Activated naive CD8-positive, alpha-beta T cell treated with anti-CD3 and anti-CD28 coated beads, Interleukin-2, amount 50 U/mL, for 16 hours (primary cell): ENCODE measurements at regions not wholly inside any gene's neighbourhood (a gene's known extent, or its start where the extent isn't known, plus 50 kb on each side); places are given as distances from the start of the nearest gene placed in this dataset.

Experiments
- DNase-seq: peaks from one replicate; pipeline ENCODE4 v3.0.0-alpha.2; 2020; ENCODE audit warnings: low read depth, low spot score

DNA sequence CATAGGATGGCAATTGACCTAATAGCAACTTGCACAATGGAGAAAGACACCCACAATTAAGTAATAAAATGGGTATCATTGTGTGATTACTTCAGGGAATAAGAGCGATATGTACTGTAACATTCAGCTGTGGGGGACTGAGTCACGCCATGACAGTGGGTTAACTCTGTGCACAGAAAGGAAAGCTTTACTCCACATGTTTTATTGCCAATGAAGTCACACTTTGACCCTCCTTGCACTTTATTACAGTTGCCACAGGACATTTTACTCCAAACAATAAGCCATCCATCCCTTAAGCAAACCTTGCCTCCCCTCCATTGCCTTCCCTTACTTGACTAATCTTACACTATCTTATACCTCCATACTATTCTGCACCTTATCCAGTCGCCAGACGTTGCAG is 403.1 kb downstream of the VRK1 start:
- DNase-seq, result no peak

DNA sequence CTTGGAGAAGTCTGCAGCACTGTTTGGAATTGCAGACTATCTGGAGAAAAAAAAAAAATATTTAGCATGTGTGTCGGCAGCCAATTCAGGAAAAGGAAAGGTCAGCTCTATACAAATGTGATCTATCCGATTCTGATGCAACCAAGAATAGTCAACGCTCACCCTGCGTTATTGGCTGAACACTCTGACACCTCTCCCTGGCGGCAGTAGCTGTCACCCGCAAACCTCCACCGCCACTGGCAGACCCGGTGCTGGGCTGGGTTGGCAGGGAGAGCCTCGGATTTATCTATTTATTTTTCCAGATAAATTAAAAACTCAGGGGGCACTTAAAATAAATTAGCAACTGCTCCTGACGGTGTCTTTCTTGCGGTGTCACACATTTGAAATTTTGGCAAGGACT is 409.7 kb downstream of the VRK1 start:
- DNase-seq, result no peak

DNA sequence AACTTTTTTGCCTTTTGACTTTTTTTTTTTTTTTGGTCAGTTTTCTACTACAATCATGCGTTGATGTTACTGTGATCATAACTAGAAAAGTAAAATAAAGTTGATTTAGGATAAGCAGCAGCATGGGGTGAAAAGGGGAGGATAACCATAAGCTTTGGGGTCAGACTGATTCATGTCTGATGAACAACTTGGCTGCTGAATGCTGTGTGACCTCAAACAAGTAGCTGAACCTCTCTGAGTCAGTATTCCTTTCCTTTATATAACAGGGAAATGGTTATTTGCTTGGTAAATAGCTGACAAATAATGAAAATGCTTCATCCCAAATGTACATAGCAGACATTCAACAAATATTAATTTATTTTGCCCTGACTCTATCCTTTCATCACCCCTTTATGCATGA is 413.0 kb downstream of the VRK1 start:
- DNase-seq, result no peak

GRCh38 chr14:97212399-97212798 is 415.2 kb downstream of the VRK1 start:
- DNase-seq, result no peak

GRCh38 chr14:97213720-97214119 is 416.5 kb downstream of the VRK1 start:
- no peak for DNase-seq

DNA sequence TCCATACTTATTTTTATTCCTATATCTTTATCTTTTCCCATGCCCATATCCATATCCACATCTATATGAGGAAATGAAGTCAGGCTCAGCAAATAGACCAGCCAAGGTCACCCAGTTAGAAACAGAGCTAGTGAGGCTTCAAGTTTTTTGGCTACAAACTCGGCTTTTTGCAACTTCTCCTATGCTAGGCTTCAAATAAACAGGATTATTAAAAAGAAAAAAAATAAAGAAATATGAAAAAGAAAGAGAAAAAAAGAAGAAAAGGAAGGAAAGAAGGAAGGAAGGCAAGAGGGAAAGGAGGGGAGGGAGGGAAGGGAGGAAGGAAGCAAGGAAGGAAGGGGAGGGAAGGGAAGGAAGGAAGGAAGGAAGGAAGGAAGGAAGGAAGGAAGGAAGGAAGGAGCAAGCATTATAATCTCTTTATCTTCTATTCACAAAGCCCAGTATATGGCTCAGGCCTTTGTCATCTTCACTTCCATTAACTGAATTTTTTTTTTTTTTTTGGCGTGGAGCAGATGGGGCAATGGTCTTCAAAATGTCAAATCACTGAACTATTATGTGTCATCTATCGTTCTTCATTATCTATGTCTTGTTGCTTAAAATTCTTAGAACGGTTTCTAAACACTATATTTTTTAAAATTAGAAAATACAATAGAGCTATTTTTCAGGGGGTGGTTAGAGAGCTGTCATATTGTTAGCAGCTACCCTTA is 418.2 kb downstream of the VRK1 start:
- no peak for DNase-seq

GRCh38 chr14:97217111-97217885 is 420.1 kb downstream of the VRK1 start:
- no peak for DNase-seq

GRCh38 chr14:97218274-97218673 is 421.1 kb downstream of the VRK1 start:
- no peak for DNase-seq

- DNase-seq, result no peak
Observed at GRCh38 chr14:97218691-97219430, 421.7 kb downstream of the VRK1 start.

- DNase-seq, result no peak
Observed at GRCh38 chr14:97219431-97220017, 422.3 kb downstream of the VRK1 start.

DNA sequence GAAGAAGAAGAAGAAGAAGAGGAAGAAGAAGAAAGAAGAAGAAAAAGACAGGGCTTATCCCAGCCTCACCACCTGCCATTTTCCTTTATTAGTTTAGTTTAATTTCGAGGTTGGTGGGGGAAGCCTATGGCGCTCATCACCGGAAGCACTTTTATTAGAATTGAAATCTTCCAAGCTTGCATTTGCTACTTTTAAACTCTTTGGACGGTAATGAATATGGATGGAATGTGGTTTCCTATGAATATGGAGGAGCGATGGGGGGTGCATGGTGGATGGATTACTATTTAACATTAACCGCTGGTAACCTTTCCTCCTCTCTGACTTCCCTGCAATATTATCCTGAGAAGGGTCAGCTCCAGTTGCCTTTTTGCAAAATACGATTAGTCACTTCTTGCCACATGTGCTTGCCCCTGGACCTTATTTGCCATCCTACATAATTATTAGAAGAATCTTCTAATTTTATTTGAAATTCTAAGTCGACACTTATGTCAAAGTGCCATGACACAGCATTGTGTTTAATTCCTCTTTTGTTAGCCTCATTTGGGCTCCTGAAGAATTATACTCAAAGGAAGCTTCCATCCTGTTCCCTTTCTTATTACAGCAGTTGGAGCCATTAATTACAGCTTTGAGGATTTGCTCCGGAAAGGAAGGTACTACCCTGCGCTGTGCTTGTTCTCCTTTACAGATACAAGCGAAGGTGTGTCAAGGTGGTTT is 424.5 kb downstream of the VRK1 start:
- no peak for DNase-seq

GRCh38 chr14:97224016-97224415 is 426.8 kb downstream of the VRK1 start:
- no peak for DNase-seq

- no peak for DNase-seq
Observed at GRCh38 chr14:97230051-97230450, 432.9 kb downstream of the VRK1 start.

DNA sequence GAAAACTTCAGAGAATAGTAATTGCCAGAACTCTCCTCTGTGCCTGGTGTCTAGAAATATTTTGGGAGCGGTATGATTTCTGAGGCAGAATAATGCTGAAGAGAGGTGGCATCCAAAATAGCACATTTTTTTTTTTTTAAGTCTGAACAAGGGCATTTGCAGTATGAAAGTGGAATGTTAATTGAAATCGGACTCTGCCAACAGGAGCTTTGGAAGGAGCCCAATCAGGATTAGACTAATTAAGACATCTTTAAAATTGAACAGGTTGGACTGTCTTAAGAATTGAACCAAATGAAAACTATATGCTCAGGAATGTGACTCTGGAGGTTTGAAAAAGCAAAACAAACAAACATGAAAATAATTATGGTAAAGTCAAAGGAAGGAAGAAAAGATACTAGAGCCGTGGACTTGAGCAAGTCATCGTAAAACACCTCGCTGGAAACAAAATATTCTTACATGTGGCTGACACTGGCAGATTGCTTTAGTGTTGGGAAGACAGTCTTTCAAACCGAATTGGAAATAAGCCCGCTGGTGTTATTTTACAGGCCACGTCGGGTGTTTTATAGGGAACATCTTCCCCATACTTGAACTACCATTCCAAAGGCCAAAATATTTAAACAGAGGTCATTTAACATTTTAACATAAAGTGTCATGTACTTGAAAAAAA is 436.3 kb downstream of the VRK1 start:
- DNase-seq, result no peak

- no peak for DNase-seq
Observed at GRCh38 chr14:97246648-97247047, 449.5 kb downstream of the VRK1 start.

DNA sequence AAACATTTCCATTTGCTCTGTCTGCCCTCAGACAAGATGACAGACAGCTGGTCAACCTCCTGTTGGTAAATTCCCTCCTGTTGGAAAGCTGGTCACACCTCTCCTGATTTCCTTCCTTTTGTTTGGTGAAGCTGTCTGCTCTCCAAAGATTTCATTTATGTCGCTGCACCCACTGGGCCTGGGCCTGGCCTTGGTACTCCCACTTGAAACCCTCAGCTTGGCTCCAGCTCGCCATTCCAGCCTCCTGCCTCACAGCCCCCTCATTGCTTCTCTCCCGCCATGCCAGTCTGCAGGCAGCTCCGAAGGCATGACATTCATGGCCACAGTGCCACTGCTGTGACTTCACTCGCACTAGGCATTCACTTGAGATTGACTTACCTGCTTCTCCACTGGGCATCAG is 451.8 kb downstream of the VRK1 start:
- DNase-seq, result no peak

DNA sequence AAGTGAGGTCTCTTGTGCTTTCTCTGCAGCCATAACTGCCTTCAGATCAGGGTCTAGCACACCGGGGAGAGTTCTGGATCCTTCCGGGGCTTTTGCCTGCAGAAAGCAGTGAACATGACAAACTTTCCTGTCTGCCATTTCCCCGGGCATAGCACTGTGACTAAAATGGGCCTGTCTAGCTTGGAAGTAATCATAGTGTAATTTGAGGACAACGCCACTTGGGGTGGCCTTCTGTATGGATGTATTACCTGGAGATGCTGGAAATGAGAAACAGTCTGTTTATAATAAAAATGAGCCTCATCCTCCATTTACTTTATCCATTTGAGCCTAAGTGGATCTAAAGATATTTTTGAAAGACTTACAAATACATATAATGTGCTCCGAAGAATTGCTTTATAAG is 453.7 kb downstream of the VRK1 start:
- no peak for DNase-seq

GRCh38 chr14:97251491-97252155 is 454.4 kb downstream of the VRK1 start:
- no peak for DNase-seq

GRCh38 chr14:97253756-97254155 is 456.6 kb downstream of the VRK1 start:
- DNase-seq, result no peak

DNA sequence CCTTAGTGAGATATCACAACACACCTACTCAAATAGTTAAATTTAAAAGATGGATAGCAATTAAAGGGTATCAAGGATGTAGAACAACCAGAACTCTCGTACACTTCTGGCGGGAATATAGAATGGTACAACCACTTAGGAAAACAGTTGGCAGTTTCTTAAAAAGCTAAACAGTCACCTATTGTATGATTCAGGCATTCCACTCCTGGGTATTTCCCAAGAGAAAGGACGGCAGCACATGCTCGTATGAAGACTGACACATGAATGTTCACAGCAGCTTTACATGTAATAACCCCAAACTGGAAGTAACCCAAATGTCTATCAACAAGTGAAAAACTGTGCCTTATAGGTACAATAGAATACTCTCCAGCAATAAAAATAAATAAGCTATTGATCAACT is 465.2 kb downstream of the VRK1 start:
- no peak for DNase-seq
